IMR-90 (cell line): ENCODE measurements at regions not wholly inside any gene's neighbourhood (a gene's known extent, or its start where the extent isn't known, plus 50 kb on each side); places are given as distances from the start of the nearest gene placed in this dataset.
A peak's percentile ranks its signal among the peaks of the same experiment; 100 is the strongest.

Source experiments
- ATAC-seq: fragments of 200-7000 bp; cut with Tn5 transposase; 2 replicates; pipeline ENCODE4 v1.9.1; 2020; ENCODE audit warnings: low read depth, mild to moderate bottlenecking, moderate library complexity
- BruUV-seq: library from RNA; stranded (reverse); fragments of 400-500 nt; replicated peaks from 2 replicates; lab custom pipeline; 2021; lab: Mats Ljungman, UMichigan
- CTCF ChIA-PET: fragments of 300-600 bp; formaldehyde crosslinking; extraction: SDS; loops from one replicate; lab custom pipeline; 2021; ENCODE audit warnings: antibody characterized with exemption; lab: Yijun Ruan, JAX
- POLR2A ChIA-PET: fragments of 300-600 bp; sonication (Branson Sonifier 250); formaldehyde crosslinking; loops from one replicate; lab custom pipeline; 2022; ENCODE audit warnings: antibody characterized with exemption; ENCODE audit not compliant: unreplicated experiment; lab: Charles Lee
- DNase-seq: peaks from one replicate; pipeline ENCODE4 v3.0.0; 2013
- H2AFZ ChIP-seq: replicated peaks from 2 replicates; pipeline ENCODE3; 2013; ENCODE audit warnings: low read length, mild to moderate bottlenecking; ENCODE audit not compliant: poor library complexity
- H2AK5ac ChIP-seq: 2 replicates; pipeline ENCODE4 v1.6.1; 2013; ENCODE audit warnings: low read depth, low read length, inconsistent platforms
- H2AK9ac ChIP-seq: replicated peaks from 2 replicates; pipeline ENCODE3; 2013; ENCODE audit warnings: mild to moderate bottlenecking, low read depth, low read length, moderate library complexity; ENCODE audit not compliant: poor library complexity
- H2BK120ac ChIP-seq: 2 replicates; pipeline ENCODE4 v1.6.1; 2013; ENCODE audit warnings: low read depth, low read length, inconsistent platforms
- H2BK15ac ChIP-seq: 3 replicates; pipeline ENCODE4 v1.6.1; 2013; ENCODE audit warnings: low read depth, low read length, inconsistent platforms
- H2BK20ac ChIP-seq: 2 replicates; pipeline ENCODE4 v1.6.1; 2013; ENCODE audit warnings: low read depth, mild to moderate bottlenecking, inconsistent platforms, low read length, moderate library complexity
- H2BK5ac ChIP-seq: 2 replicates; pipeline ENCODE4 v1.6.1; 2013; ENCODE audit warnings: mild to moderate bottlenecking, low read depth, low read length, inconsistent platforms; ENCODE audit not compliant: poor library complexity, severe bottlenecking
- H3K14ac ChIP-seq: replicated peaks from 2 replicates; pipeline ENCODE4 v1.6.1; 2013; ENCODE audit warnings: low read depth, low read length, inconsistent platforms
- H3K18ac ChIP-seq: 2 replicates; pipeline ENCODE4 v1.6.1; 2013; ENCODE audit warnings: low read depth, low read length, control low read depth
- H3K23ac ChIP-seq: 2 replicates; pipeline ENCODE4 v1.6.1; 2013; ENCODE audit warnings: low read depth, low read length, inconsistent platforms
- H3K27ac ChIP-seq: 2 replicates; pipeline ENCODE4 v1.5.1; 2013; ENCODE audit warnings: mild to moderate bottlenecking, control low read depth, low read length; ENCODE audit not compliant: insufficient read depth
- H3K27me3 ChIP-seq: 2 replicates; pipeline ENCODE4 v1.6.1; 2013; ENCODE audit warnings: low read length; ENCODE audit not compliant: control insufficient read depth, insufficient read depth
- H3K36me3 ChIP-seq: 2 replicates; pipeline ENCODE4 v1.6.1; 2013; ENCODE audit warnings: low read length, mixed read lengths; ENCODE audit not compliant: control insufficient read depth, insufficient read depth
- H3K4ac ChIP-seq: 2 replicates; pipeline ENCODE4 v1.6.1; 2013; ENCODE audit warnings: low read depth, low read length, inconsistent platforms
- H3K4me1 ChIP-seq: 2 replicates; pipeline ENCODE4 v1.6.1; 2013; ENCODE audit warnings: low read length, mixed read lengths; ENCODE audit not compliant: control insufficient read depth, insufficient read depth
- H3K4me2 ChIP-seq: 2 replicates; pipeline ENCODE4 v1.6.1; 2013; ENCODE audit warnings: low read depth, mild to moderate bottlenecking, control low read depth, low read length, moderate library complexity
- H3K4me3 ChIP-seq: 2 replicates; pipeline ENCODE4 v1.5.1; 2013; ENCODE audit warnings: low read depth, mild to moderate bottlenecking, control low read depth, low read length, moderate library complexity; ENCODE audit not compliant: insufficient read depth
- H3K56ac ChIP-seq: 2 replicates; pipeline ENCODE4 v1.6.1; 2013; ENCODE audit warnings: low read length, inconsistent platforms; ENCODE audit not compliant: insufficient read depth; ENCODE audit errors: extremely low read depth
- H3K79me1 ChIP-seq, 2 experiments: 2 replicates each; pipeline ENCODE4 v1.6.1; 2013; ENCODE audit warnings: low read length in 2 of 2, inconsistent platforms in 1 of 2, low read depth in 1 of 2
- H3K9ac ChIP-seq: 2 replicates; pipeline ENCODE4 v1.6.1; 2013; ENCODE audit warnings: low read depth, low read length, control low read depth
- H3K9me1 ChIP-seq: 2 replicates; pipeline ENCODE4 v1.6.1; 2013; ENCODE audit warnings: low read length, inconsistent platforms; ENCODE audit not compliant: insufficient read depth
- H3K9me3 ChIP-seq: 2 replicates; pipeline ENCODE4 v1.6.1; 2013; ENCODE audit warnings: low read length; ENCODE audit not compliant: control insufficient read depth, insufficient read depth
- H4K20me1 ChIP-seq: 2 replicates; pipeline ENCODE4 v1.6.1; 2013; ENCODE audit warnings: low read length, inconsistent platforms; ENCODE audit not compliant: insufficient read depth
- H4K5ac ChIP-seq: 2 replicates; pipeline ENCODE4 v1.6.1; 2013; ENCODE audit warnings: mild to moderate bottlenecking, low read depth, low read length, control low read depth
- H4K8ac ChIP-seq, 2 experiments: 2 replicates each; pipeline ENCODE4 v1.6.1; 2013; ENCODE audit warnings: low read depth in 2 of 2, low read length in 2 of 2, control low read depth in 1 of 2, inconsistent platforms in 1 of 2
- H4K91ac ChIP-seq: 2 replicates; pipeline ENCODE4 v1.6.1; 2013; ENCODE audit warnings: low read depth, low read length, inconsistent platforms; ENCODE audit not compliant: insufficient read depth
- BHLHE40 ChIP-seq: fragments of 150-350 bp; IDR thresholded peaks from 2 replicates; pipeline ENCODE4 v1.6.1; 2016; ENCODE audit warnings: mild to moderate bottlenecking, low read depth, low read length
- CEBPB ChIP-seq: IDR thresholded peaks from 2 replicates; pipeline ENCODE4 v1.6.1; 2012; ENCODE audit warnings: low read depth, low read length, improper control_type of control experiment
- CHD1 ChIP-seq: IDR thresholded peaks from 2 replicates; pipeline ENCODE4 v1.6.1; 2012; ENCODE audit warnings: low read depth, low read length, improper control_type of control experiment
- CTCF ChIP-seq: conservative IDR thresholded peaks from 2 replicates; pipeline ENCODE4 v1.5.1; 2012; ENCODE audit warnings: mild to moderate bottlenecking, low read depth, low read length, improper control_type of control experiment
- ELK1 ChIP-seq: fragments of 150-350 bp; IDR thresholded peaks from 2 replicates; pipeline ENCODE4 v1.6.1; 2016; ENCODE audit warnings: low read depth, mild to moderate bottlenecking, low read length, moderate library complexity, borderline replicate concordance
- FOS ChIP-seq: fragments of 150-350 bp; IDR thresholded peaks from 2 replicates; pipeline ENCODE4 v1.6.1; 2016; ENCODE audit warnings: low read depth, low read length
- MAFK ChIP-seq: IDR thresholded peaks from 2 replicates; pipeline ENCODE4 v1.6.1; 2012; ENCODE audit warnings: low read depth, low read length, improper control_type of control experiment
- MXI1 ChIP-seq: IDR thresholded peaks from 2 replicates; pipeline ENCODE4 v1.6.1; 2012; ENCODE audit warnings: low read depth, mild to moderate bottlenecking, low read length, moderate library complexity, borderline replicate concordance
- NFE2L2 ChIP-seq: fragments of 150-350 bp; IDR thresholded peaks from 2 replicates; pipeline ENCODE4 v1.6.1; 2016; ENCODE audit warnings: low read depth, mild to moderate bottlenecking, low read length
- POLR2A ChIP-seq: IDR thresholded peaks from 2 replicates; pipeline ENCODE4 v1.6.1; 2012; ENCODE audit warnings: mild to moderate bottlenecking, low read depth, low read length
- RAD21 ChIP-seq: IDR thresholded peaks from 2 replicates; pipeline ENCODE4 v1.6.1; 2012; ENCODE audit warnings: low read length, improper control_type of control experiment
- RCOR1 ChIP-seq: IDR thresholded peaks from 2 replicates; pipeline ENCODE4 v1.6.1; 2012; ENCODE audit warnings: mild to moderate bottlenecking, low read length, improper control_type of control experiment; ENCODE audit not compliant: insufficient replicate concordance
- SMC3 ChIP-seq: fragments of 150-350 bp; IDR thresholded peaks from 2 replicates; pipeline ENCODE4 v1.6.1; 2016; ENCODE audit warnings: low read depth, mild to moderate bottlenecking, antibody characterized with exemption, low read length, moderate library complexity
- USF2 ChIP-seq: fragments of 150-350 bp; IDR thresholded peaks from 2 replicates; pipeline ENCODE4 v1.6.1; 2017; ENCODE audit warnings: mild to moderate bottlenecking, antibody characterized with exemption, low read length, low read depth
- WGBS, 2 experiments: methylation state at CpG; one replicate each; pipeline versions ENCODE4 v1.1.5 to v1.1.7; 2013; ENCODE audit warnings: missing lambda C conversion rate in 2 of 2; ENCODE audit not compliant: insufficient read length in 1 of 2; ENCODE audit errors: extremely low coverage in 2 of 2; 5-methylcytosine and 5-hydroxymethylcytosine counted together
- dilution Hi-C: fragments of 300-500 bp; cut with HindIII; formaldehyde crosslinking; loops from one replicate; pipeline ENCODE4 v1.14.3; 2018; ENCODE audit warnings: low sequenced_read_pairs; ENCODE audit not compliant: unreplicated experiment
- in situ Hi-C: fragments of 300-500 bp; cut with MboI; formaldehyde crosslinking; loops from 3 replicates; pipeline ENCODE4 v1.14.3; 2019; ENCODE audit warnings: low sequenced_read_pairs, inconsistent platforms, mixed read lengths
- intact Hi-C: fragments of 100-400 bp; cut with micrococcal nuclease; formaldehyde crosslinking; loops from 2 replicates; pipeline ENCODE4 v1.10.0; 2022

DNA sequence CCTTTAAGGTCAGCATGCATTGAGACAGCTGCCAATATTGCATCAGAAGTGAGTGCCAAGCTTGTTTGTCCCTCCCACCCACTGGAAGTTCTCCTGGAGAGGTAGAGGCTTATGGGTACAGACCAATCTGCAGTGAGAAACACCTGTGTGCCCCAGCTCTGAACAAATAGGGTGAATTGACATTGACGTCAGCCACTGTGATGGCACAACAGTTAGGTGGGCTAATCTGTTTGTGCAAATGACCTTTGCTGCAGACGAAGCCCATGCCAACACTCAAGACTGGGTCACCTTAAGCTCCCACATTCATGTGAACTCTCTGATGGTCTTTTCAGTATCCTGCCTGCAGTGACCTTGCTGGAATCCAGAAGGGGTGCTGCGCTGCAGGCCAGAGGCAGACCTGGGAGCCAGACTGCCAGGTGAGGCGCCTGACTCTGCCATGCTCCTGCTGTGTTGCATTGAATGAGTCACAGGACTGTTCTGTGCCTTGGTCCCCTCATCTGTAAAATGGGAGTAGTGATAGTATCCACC is 99.9 kb downstream of the ALDH8A1 start:
- POLR2A ChIA-PET: no interaction called here

More for the DNA sequence above, 99.9 kb downstream of the ALDH8A1 start:
- H4K20me1 ChIP-seq: no peaks in the 10 kb centered on the region
- H2AFZ ChIP-seq: no peak overlapping the region
- TF ChIP-seq USF2: no peak
- TF ChIP-seq MXI1: no peak
- TF ChIP-seq NFE2L2: no peak
- no peak for TF ChIP-seq SMC3
- no peak for TF ChIP-seq ELK1
- TF ChIP-seq RAD21: no peak
- TF ChIP-seq BHLHE40: no peak
- no peak for TF ChIP-seq FOS
- TF ChIP-seq CHD1: no peak
- no peak for TF ChIP-seq CTCF
- no peak for TF ChIP-seq CEBPB
- no peak for TF ChIP-seq RCOR1
- TF ChIP-seq POLR2A: no peak
- TF ChIP-seq MAFK: no peak
- H4K5ac ChIP-seq: peak overlapping the region; percentile 44; the same call in 1 of the 2 replicates
- peaks cover 12% of the 10 kb centered on the region; the same call in 1 of the 2 replicates for H3K9me1 ChIP-seq
- WGBS, 2 experiments: 100% methylated on average over 2 of the region's 4 CpGs; no CpG with 5 or more reads in 1 of the 2 experiments
- H2BK5ac ChIP-seq: no peak overlapping the region
- no peak overlapping the region for H3K9ac ChIP-seq
- CTCF ChIA-PET: no interaction called here
- no peak overlapping the region for H4K8ac ChIP-seq
- no peak overlapping the region for H3K14ac ChIP-seq
- no peak overlapping the region for H3K27ac ChIP-seq
- in situ Hi-C loops: no loop called here
- no peak overlapping the region for H3K4me3 ChIP-seq
- dilution Hi-C loops: no loop called here
- intact Hi-C loops: no loop called here
- no TSS peak for BruUV-seq
- no peak overlapping the region for H2BK120ac ChIP-seq
- H3K18ac ChIP-seq: peak overlapping the region; percentile 1; the same call in 1 of the 2 replicates
- H4K91ac ChIP-seq: no peak overlapping the region
- no peak overlapping the region for H3K23ac ChIP-seq
- no peaks in the 10 kb centered on the region for H3K27me3 ChIP-seq
- no peak overlapping the region for H2BK15ac ChIP-seq
- H3K79me1 ChIP-seq: no peaks in the 10 kb centered on the region
- H3K4ac ChIP-seq: no peak overlapping the region
- no peak overlapping the region for H3K4me2 ChIP-seq
- no peak overlapping the region for H3K56ac ChIP-seq
- H3K36me3 ChIP-seq: no peaks in the 10 kb centered on the region
- H2BK20ac ChIP-seq: no peak overlapping the region
- DNase-seq (no peak), ATAC-seq (no peak)
- peaks cover 25% of the 10 kb centered on the region for H3K4me1 ChIP-seq
- H2AK9ac ChIP-seq: peak overlapping the region; percentile 7
- H3K9me3 ChIP-seq: no peaks in the 10 kb centered on the region
- H2AK5ac ChIP-seq: 0 out of 2 replicates have a peak overlapping the region, but pooled peaks have one; percentile 17
